ENCODE measurements at regions not wholly inside any gene's neighbourhood (a gene's known extent, or its start where the extent isn't known, plus 50 kb on each side); places are given as distances from the start of the nearest gene placed in this dataset.
"Not testable (repeated sequence)": the region's sequence is repeated elsewhere in the genome, so short reads cannot be mapped to it uniquely, and the experiment has no call there.

- no peak for DNase-seq (ENCODE audit: low read depth)
Measured at GRCh38 chrX:9349572-9350494, 115.0 kb upstream of the TBL1X start.

DNA sequence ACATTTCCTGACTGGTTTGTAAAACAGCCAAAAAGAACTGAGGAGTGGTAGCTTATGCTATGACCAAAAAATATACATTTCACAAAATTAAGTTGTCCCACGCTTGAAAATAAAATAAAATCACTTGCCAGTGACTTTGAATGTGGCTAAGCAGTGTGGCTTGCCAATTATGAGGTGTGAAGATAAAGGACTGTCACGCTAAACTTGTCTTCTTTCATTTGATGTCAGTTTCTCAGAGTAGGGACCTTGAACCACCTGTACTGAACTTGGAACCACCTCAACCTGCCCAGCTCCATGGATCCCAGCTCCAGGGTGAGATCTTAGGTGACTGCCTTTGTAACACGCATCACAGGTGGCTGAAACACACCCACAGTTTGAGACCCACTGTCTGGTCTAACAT is 113.7 kb upstream of the TBL1X start:
- DNase-seq (ENCODE audit: low read depth) = no peak

- DNase-seq (ENCODE audit: low read depth) = no peak
Measured at GRCh38 chrX:9352243-9352642, 112.6 kb upstream of the TBL1X start.

- DNase-seq (ENCODE audit: low read depth) = peak; percentile 62
Measured at GRCh38 chrX:9352694-9353411, 112.0 kb upstream of the TBL1X start.

- DNase-seq (ENCODE audit: low read depth) = no peak
Measured at GRCh38 chrX:9354918-9355317, 109.9 kb upstream of the TBL1X start.

- no peak for DNase-seq (ENCODE audit: low read depth)
Measured at GRCh38 chrX:9355739-9356138, 109.1 kb upstream of the TBL1X start.

DNA sequence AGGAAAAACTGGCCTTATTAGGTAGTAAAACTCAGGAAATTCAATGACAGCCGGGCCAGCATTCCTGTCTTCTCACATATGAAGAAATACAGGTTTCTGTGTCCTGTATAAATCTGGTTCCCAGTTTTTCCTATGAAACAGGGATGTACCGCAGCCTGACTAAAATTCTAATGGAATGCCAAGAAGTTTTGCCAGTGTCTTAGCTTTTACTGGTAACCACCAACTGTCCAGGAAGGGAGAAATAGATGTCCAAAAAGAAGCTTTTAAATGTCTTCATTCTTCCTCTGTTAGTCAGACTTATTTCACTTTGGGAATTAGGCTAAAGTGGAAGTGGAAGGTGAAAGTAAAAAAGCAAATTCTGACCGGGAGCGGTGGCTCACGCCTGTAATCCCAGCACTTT is 108.0 kb upstream of the TBL1X start:
- peak; percentile 14 for DNase-seq (ENCODE audit: low read depth)

DNA sequence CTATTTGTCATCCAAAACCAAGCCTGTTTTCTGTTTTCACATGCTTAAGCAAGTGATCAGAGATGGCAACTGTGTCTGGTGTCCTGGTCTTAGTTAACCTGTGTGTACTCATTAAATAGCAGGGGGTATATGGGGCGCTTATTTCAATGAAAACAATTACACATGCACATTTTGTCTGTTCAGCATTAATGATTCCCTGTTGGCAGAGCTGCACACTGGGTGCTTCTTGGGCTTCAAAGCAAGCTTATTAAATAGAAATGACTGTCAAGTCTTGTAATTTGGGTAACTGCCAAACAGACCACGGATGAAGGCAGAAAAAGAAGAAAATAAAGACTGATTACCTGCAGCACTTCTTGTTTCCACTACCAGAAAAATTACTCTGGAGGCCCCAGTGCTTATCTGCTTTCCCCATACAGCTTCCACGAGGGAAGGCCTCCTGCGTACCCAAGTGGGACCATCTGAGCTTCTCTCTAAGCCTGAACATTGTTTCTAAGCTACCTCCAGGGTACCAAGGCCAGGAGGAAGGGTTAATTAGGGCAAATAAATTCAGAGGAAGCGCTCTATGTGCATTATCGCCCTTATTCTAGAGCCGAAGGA is 107.2 kb upstream of the TBL1X start:
- no peak for DNase-seq (ENCODE audit: low read depth)

DNA sequence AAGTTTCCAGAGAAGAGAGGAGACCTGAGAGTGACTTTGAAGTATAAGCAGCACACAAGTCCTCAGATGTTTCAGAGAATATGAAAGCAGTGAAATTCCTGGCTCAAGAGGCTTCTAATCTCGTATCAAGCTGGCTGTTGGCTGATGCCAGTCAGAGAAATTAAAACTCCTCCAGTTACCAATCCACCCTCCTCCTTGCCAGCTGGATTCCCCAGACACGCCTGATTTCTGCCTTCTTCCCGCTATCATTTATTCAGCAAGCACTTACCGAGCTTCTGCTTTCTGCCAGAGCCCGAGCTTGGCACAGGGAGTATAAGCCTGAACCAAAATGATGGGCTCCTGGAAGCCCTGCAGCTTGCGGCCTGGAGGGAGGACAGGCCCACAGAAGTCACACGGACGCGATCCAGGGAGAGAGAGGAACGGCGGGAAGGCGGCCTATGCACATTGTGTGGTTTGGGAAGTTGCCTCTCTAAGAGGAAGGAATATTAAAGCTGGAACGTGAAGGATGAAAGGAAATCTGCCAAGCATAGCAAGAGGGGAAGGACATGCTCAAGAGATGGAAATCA is 102.4 kb upstream of the TBL1X start:
- DNase-seq (ENCODE audit: low read depth) = peak; percentile 19

- no peak for DNase-seq (ENCODE audit: low read depth)
Measured at GRCh38 chrX:9367421-9367820, 97.4 kb upstream of the TBL1X start.

GRCh38 chrX:9368262-9368661 is 96.6 kb upstream of the TBL1X start:
- no peak for DNase-seq (ENCODE audit: low read depth)

DNA sequence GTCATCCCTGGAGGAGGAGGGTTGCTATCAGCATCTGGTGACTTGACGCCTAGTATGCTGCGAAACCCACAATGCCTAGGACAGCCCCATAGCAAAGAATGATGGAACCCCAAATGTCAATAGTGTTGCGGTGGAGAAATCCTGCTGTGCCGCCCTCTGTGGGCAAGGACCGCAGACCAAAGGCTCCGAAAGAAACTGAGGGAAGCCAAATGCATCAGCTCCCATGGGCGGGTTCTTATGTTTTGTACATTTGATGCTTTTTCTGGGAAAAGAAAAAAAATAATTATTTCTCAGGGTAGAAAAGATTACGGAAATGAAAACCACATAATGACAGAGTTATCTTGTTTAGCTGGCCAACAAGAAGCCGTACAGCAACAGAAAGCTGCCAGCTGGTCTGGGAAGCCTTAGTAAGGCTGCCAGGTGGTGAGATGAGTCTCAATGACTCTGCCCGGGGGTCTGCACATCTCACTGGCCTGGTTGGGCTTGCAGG is 95.0 kb upstream of the TBL1X start:
- DNase-seq (ENCODE audit: low read depth) = no peak

- peak; percentile 80 for DNase-seq (ENCODE audit: low read depth)
Measured at GRCh38 chrX:9370893-9371292, 94.0 kb upstream of the TBL1X start.

- DNase-seq (ENCODE audit: low read depth) = no peak
Measured at GRCh38 chrX:9372866-9373265, 92.0 kb upstream of the TBL1X start.

DNA sequence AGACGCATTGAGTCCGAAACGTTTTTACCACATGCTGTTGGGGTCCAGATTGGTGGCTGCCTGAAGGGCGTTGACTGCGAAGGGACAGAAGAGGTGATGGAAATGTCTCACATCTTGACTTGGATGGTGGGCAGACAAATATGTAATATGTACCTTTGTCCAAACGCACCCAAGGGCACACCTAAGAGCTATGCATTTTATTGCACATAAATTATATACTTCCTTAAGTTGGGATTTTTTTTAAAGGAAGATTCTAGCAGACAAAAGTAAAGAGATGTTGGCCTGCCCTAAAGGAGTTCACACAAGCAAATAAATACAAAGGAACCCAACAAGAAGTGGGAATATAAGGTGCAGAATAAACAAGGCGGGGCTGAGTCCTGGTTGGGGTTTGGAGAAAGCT is 91.1 kb upstream of the TBL1X start:
- DNase-seq (ENCODE audit: low read depth) = no peak

- no peak for DNase-seq (ENCODE audit: low read depth)
Measured at GRCh38 chrX:9374555-9374954, 90.3 kb upstream of the TBL1X start.

- no peak for DNase-seq (ENCODE audit: low read depth)
Measured at GRCh38 chrX:9376111-9376510, 88.7 kb upstream of the TBL1X start.

DNA sequence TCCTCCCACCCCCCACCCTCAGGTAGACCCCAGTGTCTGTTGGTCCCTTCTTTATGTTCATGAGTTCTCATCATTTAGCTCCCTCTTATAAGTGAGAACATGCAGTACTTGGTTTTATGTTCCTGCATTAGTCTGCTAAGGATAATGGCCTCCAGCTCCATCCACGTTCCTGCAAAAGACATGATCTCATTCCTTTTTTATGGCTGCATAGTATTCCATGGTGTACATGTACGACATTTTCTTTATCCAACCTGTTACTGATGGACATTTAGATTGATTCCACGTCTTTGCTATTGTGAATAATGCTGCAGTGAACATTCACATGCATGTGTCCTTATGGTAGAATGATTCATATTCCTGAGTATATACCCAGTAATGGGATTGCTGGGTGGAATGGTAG is 87.6 kb upstream of the TBL1X start:
- DNase-seq (ENCODE audit: low read depth) = not testable (repeated sequence)

DNA sequence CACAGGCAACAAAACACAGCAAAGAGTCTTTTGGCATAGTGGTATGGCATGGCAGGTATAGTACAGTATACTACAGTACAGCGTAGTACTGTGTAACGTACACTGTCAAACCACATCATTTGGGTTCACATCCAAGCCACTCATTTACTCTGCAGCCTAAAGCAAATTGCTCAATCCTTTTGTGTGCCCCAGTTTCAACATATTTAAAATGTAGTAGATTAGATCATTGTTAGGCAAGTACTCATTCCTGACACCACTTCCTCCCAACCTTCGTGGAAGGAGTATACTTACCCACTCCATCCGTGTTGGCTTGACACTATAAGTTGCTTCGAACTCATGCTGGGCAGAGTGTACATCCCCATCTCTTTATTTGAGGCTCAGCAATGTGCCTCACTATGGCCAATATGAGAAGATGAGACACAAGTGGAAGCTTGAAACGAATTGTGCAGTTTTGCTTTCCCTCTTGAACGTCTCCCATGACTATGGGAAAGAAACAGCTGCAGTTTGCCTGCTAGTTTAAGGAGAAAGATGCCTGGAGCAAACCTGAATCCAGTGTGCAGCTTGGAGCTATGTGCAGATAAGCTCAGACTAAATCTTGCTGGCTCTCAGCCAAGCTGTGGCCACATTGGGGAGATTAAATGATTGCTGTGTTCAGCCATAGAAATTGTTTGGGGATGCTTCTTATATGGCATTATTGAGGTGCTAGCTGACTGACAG is 85.7 kb upstream of the TBL1X start:
- DNase-seq (ENCODE audit: low read depth) = peak; percentile 49

- no peak for DNase-seq (ENCODE audit: low read depth)
Measured at GRCh38 chrX:9379697-9380551, 84.9 kb upstream of the TBL1X start.

- no peak for DNase-seq (ENCODE audit: low read depth)
Measured at GRCh38 chrX:9383655-9384054, 81.2 kb upstream of the TBL1X start.
